ENCODE measurements at regions not wholly inside any gene's neighbourhood (a gene's known extent, or its start where the extent isn't known, plus 50 kb on each side); places are given as distances from the start of the nearest gene placed in this dataset.
A peak's percentile ranks its signal among the peaks of the same experiment; 100 is the strongest.

- DNase-seq (ENCODE audit: low read depth): peak; percentile 94
Observed at GRCh38 chr4:147360301-147360700, 120.6 kb upstream of the EDNRA start.

GRCh38 chr4:147361726-147362125 lies 119.2 kb upstream of the EDNRA start:
- peak; percentile 91 for DNase-seq (ENCODE audit: low read depth)

- DNase-seq (ENCODE audit: low read depth): no peak
Observed at GRCh38 chr4:147362938-147363337, 118.0 kb upstream of the EDNRA start.

- DNase-seq (ENCODE audit: low read depth): no peak
Observed at GRCh38 chr4:147363514-147363913, 117.4 kb upstream of the EDNRA start.

- no peak for DNase-seq (ENCODE audit: low read depth)
Observed at GRCh38 chr4:147365396-147365795, 115.5 kb upstream of the EDNRA start.

- no peak for DNase-seq (ENCODE audit: low read depth)
Observed at GRCh38 chr4:147366164-147366563, 114.7 kb upstream of the EDNRA start.

GRCh38 chr4:147367891-147368290 lies 113.0 kb upstream of the EDNRA start:
- DNase-seq (ENCODE audit: low read depth): no peak

GRCh38 chr4:147368948-147369347 lies 111.9 kb upstream of the EDNRA start:
- no peak for DNase-seq (ENCODE audit: low read depth)

- no peak for DNase-seq (ENCODE audit: low read depth)
Observed at GRCh38 chr4:147370473-147370872, 110.4 kb upstream of the EDNRA start.

- DNase-seq (ENCODE audit: low read depth): no peak
Observed at GRCh38 chr4:147370881-147371280, 110.0 kb upstream of the EDNRA start.

GRCh38 chr4:147371661-147372060 lies 109.2 kb upstream of the EDNRA start:
- no peak for DNase-seq (ENCODE audit: low read depth)

- no peak for DNase-seq (ENCODE audit: low read depth)
Observed at GRCh38 chr4:147378780-147379179, 102.1 kb upstream of the EDNRA start.

- DNase-seq (ENCODE audit: low read depth): no peak
Observed at GRCh38 chr4:147381749-147382148, 99.1 kb upstream of the EDNRA start.

- DNase-seq (ENCODE audit: low read depth): no peak
Observed at GRCh38 chr4:147388018-147388417, 92.9 kb upstream of the EDNRA start.

- DNase-seq (ENCODE audit: low read depth): no peak
Observed at GRCh38 chr4:147396105-147396504, 84.8 kb upstream of the EDNRA start.

- no peak for DNase-seq (ENCODE audit: low read depth)
Observed at GRCh38 chr4:147398556-147398955, 82.3 kb upstream of the EDNRA start.

- no peak for DNase-seq (ENCODE audit: low read depth)
Observed at GRCh38 chr4:147400721-147401120, 80.2 kb upstream of the EDNRA start.

- DNase-seq (ENCODE audit: low read depth): no peak
Observed at GRCh38 chr4:147401221-147401620, 79.7 kb upstream of the EDNRA start.

GRCh38 chr4:147407261-147408045 lies 73.4 kb upstream of the EDNRA start:
- no peak for DNase-seq (ENCODE audit: low read depth)

GRCh38 chr4:147408189-147408588 lies 72.7 kb upstream of the EDNRA start:
- DNase-seq (ENCODE audit: low read depth): no peak

GRCh38 chr4:147409350-147409749 lies 71.5 kb upstream of the EDNRA start:
- no peak for DNase-seq (ENCODE audit: low read depth)

- DNase-seq (ENCODE audit: low read depth): no peak
Observed at GRCh38 chr4:147418226-147418625, 62.7 kb upstream of the EDNRA start.

- no peak for DNase-seq (ENCODE audit: low read depth)
Observed at GRCh38 chr4:147421456-147421855, 59.4 kb upstream of the EDNRA start.

- DNase-seq (ENCODE audit: low read depth): no peak
Observed at GRCh38 chr4:147423229-147423628, 57.7 kb upstream of the EDNRA start.

All from stromal cell of bone marrow (primary cell).